Panc1 (cell line): ENCODE measurements at regions not wholly inside any gene's neighbourhood (a gene's known extent, or its start where the extent isn't known, plus 50 kb on each side); places are given as distances from the start of the nearest gene placed in this dataset.

ENCODE experiments used
- POLR2AphosphoS5 ChIP-seq: IDR thresholded peaks from 2 replicates; pipeline ENCODE4 v1.6.1; 2012; ENCODE audit warnings: mild to moderate bottlenecking, low read depth, low read length, moderate library complexity
- TF ChIP-seq, protein P1 (sequence below): fragments of 450-650 bp; IDR thresholded peaks from 2 replicates; pipeline ENCODE4 v1.5.1; 2017; ENCODE audit warnings: mild to moderate bottlenecking

DNA sequence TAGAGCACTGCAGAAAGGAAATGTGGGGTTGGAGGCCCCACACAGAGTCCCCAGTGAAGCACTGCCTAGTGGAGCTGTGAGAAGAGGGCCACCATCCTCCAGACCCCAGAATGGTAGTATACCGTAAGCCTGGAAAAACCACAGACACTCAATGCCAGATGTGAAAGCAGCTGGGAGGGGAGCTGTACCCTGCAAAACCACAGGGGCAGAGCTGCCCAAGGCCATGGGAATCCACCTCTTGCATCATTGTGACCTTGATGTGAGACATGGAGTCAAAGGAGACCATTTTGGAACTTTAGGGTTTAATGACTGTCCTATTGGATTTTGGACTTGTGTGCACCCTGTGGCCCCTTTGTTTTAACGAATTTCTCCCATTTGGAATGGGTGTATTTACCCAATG lies 75.3 kb upstream of the SERPINE2 start:
- TF ChIP-seq, protein P1, sequence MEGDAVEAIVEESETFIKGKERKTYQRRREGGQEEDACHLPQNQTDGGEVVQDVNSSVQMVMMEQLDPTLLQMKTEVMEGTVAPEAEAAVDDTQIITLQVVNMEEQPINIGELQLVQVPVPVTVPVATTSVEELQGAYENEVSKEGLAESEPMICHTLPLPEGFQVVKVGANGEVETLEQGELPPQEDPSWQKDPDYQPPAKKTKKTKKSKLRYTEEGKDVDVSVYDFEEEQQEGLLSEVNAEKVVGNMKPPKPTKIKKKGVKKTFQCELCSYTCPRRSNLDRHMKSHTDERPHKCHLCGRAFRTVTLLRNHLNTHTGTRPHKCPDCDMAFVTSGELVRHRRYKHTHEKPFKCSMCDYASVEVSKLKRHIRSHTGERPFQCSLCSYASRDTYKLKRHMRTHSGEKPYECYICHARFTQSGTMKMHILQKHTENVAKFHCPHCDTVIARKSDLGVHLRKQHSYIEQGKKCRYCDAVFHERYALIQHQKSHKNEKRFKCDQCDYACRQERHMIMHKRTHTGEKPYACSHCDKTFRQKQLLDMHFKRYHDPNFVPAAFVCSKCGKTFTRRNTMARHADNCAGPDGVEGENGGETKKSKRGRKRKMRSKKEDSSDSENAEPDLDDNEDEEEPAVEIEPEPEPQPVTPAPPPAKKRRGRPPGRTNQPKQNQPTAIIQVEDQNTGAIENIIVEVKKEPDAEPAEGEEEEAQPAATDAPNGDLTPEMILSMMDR, result no peak
- no peak for TF ChIP-seq POLR2AphosphoS5
